ENCODE measurements at regions not wholly inside any gene's neighbourhood (a gene's known extent, or its start where the extent isn't known, plus 50 kb on each side); places are given as distances from the start of the nearest gene placed in this dataset.

DNA sequence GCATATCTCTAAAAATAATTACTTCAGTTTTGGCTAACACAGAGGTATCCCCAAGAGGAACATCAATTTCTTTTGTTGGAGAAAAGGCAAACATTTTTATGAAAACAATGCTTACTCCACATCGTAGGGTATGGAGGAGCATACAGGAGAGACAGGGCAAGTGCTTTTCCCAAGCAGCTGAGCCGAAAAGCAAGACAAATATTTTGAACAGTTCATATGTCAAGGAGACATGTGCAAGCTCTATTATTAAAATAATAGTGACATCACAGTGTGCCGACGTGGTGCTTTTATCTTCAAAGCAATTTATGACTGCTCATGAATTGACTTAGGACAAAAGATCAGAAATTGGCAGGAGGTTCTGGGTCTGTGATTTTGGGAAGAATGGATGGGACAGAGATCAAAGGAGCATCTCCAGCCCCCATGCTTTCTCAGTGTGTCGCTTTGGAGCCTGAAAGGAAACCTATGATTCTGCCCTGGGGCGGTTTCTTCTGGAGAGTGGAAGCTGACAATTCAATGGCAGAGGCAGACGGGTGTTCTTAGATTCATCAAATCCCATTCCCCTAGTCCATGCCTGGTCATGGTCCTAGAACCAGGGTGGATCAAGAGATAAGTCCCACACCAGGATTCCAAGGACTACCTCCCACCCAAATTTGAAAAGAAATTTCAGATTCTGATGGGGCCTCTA is 97.1 kb downstream of the JCAD start:
- TF ChIP-seq, protein P1, sequence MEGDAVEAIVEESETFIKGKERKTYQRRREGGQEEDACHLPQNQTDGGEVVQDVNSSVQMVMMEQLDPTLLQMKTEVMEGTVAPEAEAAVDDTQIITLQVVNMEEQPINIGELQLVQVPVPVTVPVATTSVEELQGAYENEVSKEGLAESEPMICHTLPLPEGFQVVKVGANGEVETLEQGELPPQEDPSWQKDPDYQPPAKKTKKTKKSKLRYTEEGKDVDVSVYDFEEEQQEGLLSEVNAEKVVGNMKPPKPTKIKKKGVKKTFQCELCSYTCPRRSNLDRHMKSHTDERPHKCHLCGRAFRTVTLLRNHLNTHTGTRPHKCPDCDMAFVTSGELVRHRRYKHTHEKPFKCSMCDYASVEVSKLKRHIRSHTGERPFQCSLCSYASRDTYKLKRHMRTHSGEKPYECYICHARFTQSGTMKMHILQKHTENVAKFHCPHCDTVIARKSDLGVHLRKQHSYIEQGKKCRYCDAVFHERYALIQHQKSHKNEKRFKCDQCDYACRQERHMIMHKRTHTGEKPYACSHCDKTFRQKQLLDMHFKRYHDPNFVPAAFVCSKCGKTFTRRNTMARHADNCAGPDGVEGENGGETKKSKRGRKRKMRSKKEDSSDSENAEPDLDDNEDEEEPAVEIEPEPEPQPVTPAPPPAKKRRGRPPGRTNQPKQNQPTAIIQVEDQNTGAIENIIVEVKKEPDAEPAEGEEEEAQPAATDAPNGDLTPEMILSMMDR (tag by site-specific recombination; IDR thresholded peaks at IDR 0.05): no peak
- TF ChIP-seq, protein P2, sequence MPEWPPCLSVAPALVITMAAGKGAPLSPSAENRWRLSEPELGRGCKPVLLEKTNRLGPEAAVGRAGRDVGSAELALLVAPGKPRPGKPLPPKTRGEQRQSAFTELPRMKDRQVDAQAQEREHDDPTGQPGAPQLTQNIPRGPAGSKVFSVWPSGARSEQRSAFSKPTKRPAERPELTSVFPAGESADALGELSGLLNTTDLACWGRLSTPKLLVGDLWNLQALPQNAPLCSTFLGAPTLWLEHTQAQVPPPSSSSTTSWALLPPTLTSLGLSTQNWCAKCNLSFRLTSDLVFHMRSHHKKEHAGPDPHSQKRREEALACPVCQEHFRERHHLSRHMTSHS (tag by site-specific recombination; IDR thresholded peaks at IDR 0.05): no peak
- TF ChIP-seq ZNF558 (tag by site-specific recombination; IDR thresholded peaks at IDR 0.05) (no peak), ZNF24 (tag by site-specific recombination; IDR thresholded peaks at IDR 0.05) (no peak), OVOL3 (tag by site-specific recombination; IDR thresholded peaks at IDR 0.05) (no peak), SETDB1 (IDR thresholded peaks at IDR 0.05; ENCODE audit: insufficient read length, low read length) (no peak), ZNF585B (tag by site-specific recombination; IDR thresholded peaks at IDR 0.05) (no peak), ZNF707 (tag by site-specific recombination; IDR thresholded peaks at IDR 0.05) (no peak), ZNF555 (tag by site-specific recombination; conservative IDR thresholded peaks at IDR 0.05) (no peak), SCRT2 (tag by site-specific recombination; IDR thresholded peaks at IDR 0.05) (no peak)
- TF ChIP-seq, protein P3, sequence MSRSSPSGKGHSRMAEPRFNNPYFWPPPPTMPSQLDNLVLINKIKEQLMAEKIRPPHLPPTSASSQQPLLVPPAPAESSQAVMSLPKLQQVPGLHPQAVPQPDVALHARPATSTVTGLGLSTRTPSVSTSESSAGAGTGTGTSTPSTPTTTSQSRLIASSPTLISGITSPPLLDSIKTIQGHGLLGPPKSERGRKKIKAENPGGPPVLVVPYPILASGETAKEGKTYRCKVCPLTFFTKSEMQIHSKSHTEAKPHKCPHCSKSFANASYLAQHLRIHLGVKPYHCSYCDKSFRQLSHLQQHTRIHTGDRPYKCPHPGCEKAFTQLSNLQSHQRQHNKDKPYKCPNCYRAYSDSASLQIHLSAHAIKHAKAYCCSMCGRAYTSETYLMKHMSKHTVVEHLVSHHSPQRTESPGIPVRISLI (tag by site-specific recombination; IDR thresholded peaks at IDR 0.05): no peak
- TF ChIP-seq, protein P4, sequence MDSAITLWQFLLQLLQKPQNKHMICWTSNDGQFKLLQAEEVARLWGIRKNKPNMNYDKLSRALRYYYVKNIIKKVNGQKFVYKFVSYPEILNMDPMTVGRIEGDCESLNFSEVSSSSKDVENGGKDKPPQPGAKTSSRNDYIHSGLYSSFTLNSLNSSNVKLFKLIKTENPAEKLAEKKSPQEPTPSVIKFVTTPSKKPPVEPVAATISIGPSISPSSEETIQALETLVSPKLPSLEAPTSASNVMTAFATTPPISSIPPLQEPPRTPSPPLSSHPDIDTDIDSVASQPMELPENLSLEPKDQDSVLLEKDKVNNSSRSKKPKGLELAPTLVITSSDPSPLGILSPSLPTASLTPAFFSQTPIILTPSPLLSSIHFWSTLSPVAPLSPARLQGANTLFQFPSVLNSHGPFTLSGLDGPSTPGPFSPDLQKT (IDR thresholded peaks at IDR 0.05; ENCODE audit: borderline replicate concordance, low read depth, low read length): no peak
